H9 (cell line): ENCODE measurements at regions not wholly inside any gene's neighbourhood (a gene's known extent, or its start where the extent isn't known, plus 50 kb on each side); places are given as distances from the start of the nearest gene placed in this dataset.

Experiments
- DNase-seq: peaks from one replicate; pipeline ENCODE4 v3.0.0-alpha.2; 2017
- H2AFZ ChIP-seq: one replicate; pipeline ENCODE4 v1.6.1; 2013; ENCODE audit warnings: mild to moderate bottlenecking, low read length, control low read depth, moderate library complexity
- H2AK5ac ChIP-seq: 2 replicates; pipeline ENCODE4 v1.6.1; 2013; ENCODE audit warnings: low read length, control low read depth, mixed read lengths; ENCODE audit not compliant: insufficient read length
- H2BK120ac ChIP-seq: one replicate; pipeline ENCODE4 v1.6.1; 2013; ENCODE audit warnings: low read depth, mild to moderate bottlenecking, low read length, control low read depth, inconsistent platforms; ENCODE audit not compliant: poor library complexity, severe bottlenecking
- H2BK12ac ChIP-seq: 2 replicates; pipeline ENCODE4 v1.6.1; 2013; ENCODE audit warnings: low read length, control low read depth, mixed read lengths, low read depth; ENCODE audit not compliant: insufficient read length
- H2BK15ac ChIP-seq: 2 replicates; pipeline ENCODE4 v1.6.1; 2013; ENCODE audit warnings: low read depth, low read length, control low read depth
- H2BK20ac ChIP-seq: one replicate; pipeline ENCODE4 v1.6.1; 2013; ENCODE audit warnings: low read depth, mild to moderate bottlenecking, low read length, control low read depth, inconsistent platforms; ENCODE audit not compliant: poor library complexity, severe bottlenecking
- H2BK5ac ChIP-seq: 2 replicates; pipeline ENCODE4 v1.6.1; 2013; ENCODE audit warnings: low read length, control low read depth, mixed read lengths; ENCODE audit not compliant: insufficient read length
- H3K14ac ChIP-seq: 2 replicates; pipeline ENCODE4 v1.6.1; 2013; ENCODE audit warnings: low read length, control low read depth; ENCODE audit not compliant: insufficient read depth
- H3K18ac ChIP-seq: 2 replicates; pipeline ENCODE4 v1.6.1; 2013; ENCODE audit warnings: low read depth, mild to moderate bottlenecking, mixed read lengths, low read length, control low read depth; ENCODE audit not compliant: insufficient read length
- H3K23ac ChIP-seq: 2 replicates; pipeline ENCODE4 v1.6.1; 2013; ENCODE audit warnings: low read length, control low read depth, mixed read lengths, low read depth; ENCODE audit not compliant: insufficient read length
- H3K23me2 ChIP-seq: 2 replicates; pipeline ENCODE4 v1.6.1; 2013; ENCODE audit warnings: low read depth, mild to moderate bottlenecking, mixed read lengths, low read length, control low read depth; ENCODE audit not compliant: insufficient read length, poor library complexity, severe bottlenecking
- H3K27ac ChIP-seq: 2 replicates; pipeline ENCODE4 v1.5.1; 2013; ENCODE audit warnings: low read length, control low read depth, mixed read lengths, low read depth; ENCODE audit not compliant: insufficient read length
- H3K27me3 ChIP-seq: 2 replicates; pipeline ENCODE4 v1.6.1; 2013; ENCODE audit warnings: low read length, control low read depth, inconsistent platforms; ENCODE audit not compliant: insufficient read depth
- H3K4ac ChIP-seq: 2 replicates; pipeline ENCODE4 v1.6.1; 2013; ENCODE audit warnings: low read depth, mild to moderate bottlenecking, control low read depth, inconsistent platforms, low read length, moderate library complexity
- H3K4me1 ChIP-seq: 2 replicates; pipeline ENCODE4 v1.6.1; 2013; ENCODE audit warnings: low read length, control low read depth, inconsistent platforms; ENCODE audit not compliant: insufficient read depth
- H3K4me2 ChIP-seq: 2 replicates; pipeline ENCODE4 v1.6.1; 2013; ENCODE audit warnings: low read length, control low read depth, mixed read lengths; ENCODE audit not compliant: insufficient read length, insufficient read depth
- H3K56ac ChIP-seq: 2 replicates; pipeline ENCODE4 v1.6.1; 2013; ENCODE audit warnings: low read depth, mild to moderate bottlenecking, mixed read lengths, low read length, control low read depth; ENCODE audit not compliant: insufficient read length
- H3K79me1 ChIP-seq: 2 replicates; pipeline ENCODE4 v1.6.1; 2013; ENCODE audit warnings: low read depth, mild to moderate bottlenecking, moderate library complexity, low read length, control low read depth, inconsistent platforms; ENCODE audit not compliant: insufficient read depth, poor library complexity, severe bottlenecking
- H3K79me2 ChIP-seq: 2 replicates; pipeline ENCODE4 v1.6.1; 2013; ENCODE audit warnings: low read length, control low read depth, inconsistent platforms; ENCODE audit not compliant: insufficient read depth
- H3K9ac ChIP-seq: 2 replicates; pipeline ENCODE4 v1.6.1; 2013; ENCODE audit warnings: low read length, control low read depth, mixed read lengths; ENCODE audit not compliant: insufficient read length; ENCODE audit errors: extremely low read depth
- H3K9me3 ChIP-seq: one replicate; pipeline ENCODE4 v1.6.1; 2013; ENCODE audit warnings: low read depth, low read length, inconsistent platforms; ENCODE audit not compliant: control insufficient read depth
- H3T11ph ChIP-seq: one replicate; pipeline ENCODE4 v1.6.1; 2013; ENCODE audit warnings: mild to moderate bottlenecking, low read length, control low read depth, inconsistent platforms
- H4K20me1 ChIP-seq: one replicate; pipeline ENCODE4 v1.6.1; 2013; ENCODE audit not compliant: control insufficient read depth, insufficient read length, insufficient read depth
- H4K5ac ChIP-seq: 2 replicates; pipeline ENCODE4 v1.6.1; 2013; ENCODE audit warnings: low read depth, mild to moderate bottlenecking, mixed read lengths, low read length, control low read depth; ENCODE audit not compliant: insufficient read length
- H4K8ac ChIP-seq: replicated peaks from 2 replicates; pipeline ENCODE4 v1.6.1; 2013; ENCODE audit warnings: low read length, control low read depth, mixed read lengths, low read depth; ENCODE audit not compliant: insufficient read length
- H4K91ac ChIP-seq: 2 replicates; pipeline ENCODE4 v1.6.1; 2013; ENCODE audit warnings: low read depth, mild to moderate bottlenecking, moderate library complexity, mixed read lengths, low read length, control low read depth; ENCODE audit not compliant: insufficient read length
- H3K27ac Mint-ChIP-seq, 3 experiments: 2 replicates in 2 of 3; 3 replicates in 1 of 3; pipeline ENCODE4 v1.8.0; 2020 to 2021; ENCODE audit warnings: mixed read lengths in 3 of 3, mild to moderate bottlenecking in 1 of 3, moderate library complexity in 1 of 3
- H3K27me3 Mint-ChIP-seq: 2 replicates; pipeline ENCODE4 v1.8.0; 2021; ENCODE audit warnings: low read depth, mild to moderate bottlenecking, moderate library complexity, mixed read lengths
- H3K36me3 Mint-ChIP-seq, 3 experiments: 2 replicates in 2 of 3; 3 replicates in 1 of 3; pipeline ENCODE4 v1.8.0; 2020 to 2021; ENCODE audit warnings: low read depth in 3 of 3, mixed read lengths in 3 of 3; ENCODE audit not compliant: insufficient read depth in 1 of 3
- H3K4me1 Mint-ChIP-seq, 2 experiments: 2 replicates each; pipeline ENCODE4 v1.8.0; 2020; ENCODE audit warnings: mixed read lengths in 2 of 2
- H3K4me3 Mint-ChIP-seq, 2 experiments: 2 replicates in 1 of 2; 3 replicates in 1 of 2; pipeline ENCODE4 v1.8.0; 2020 to 2021; ENCODE audit warnings: mild to moderate bottlenecking in 2 of 2, mixed read lengths in 2 of 2, moderate library complexity in 1 of 2
- H3K9me3 Mint-ChIP-seq, 2 experiments: 2 replicates in 1 of 2; 3 replicates in 1 of 2; pipeline ENCODE4 v1.8.0; 2020; ENCODE audit warnings: mild to moderate bottlenecking in 2 of 2, mixed read lengths in 2 of 2, moderate library complexity in 1 of 2
- CTCF ChIP-seq: fragments of 200-600 bp; sonication (generic); conservative IDR thresholded peaks from 3 replicates; pipeline ENCODE4 v1.8.0; 2021; ENCODE audit warnings: antibody characterized with exemption, mild to moderate bottlenecking

DNA sequence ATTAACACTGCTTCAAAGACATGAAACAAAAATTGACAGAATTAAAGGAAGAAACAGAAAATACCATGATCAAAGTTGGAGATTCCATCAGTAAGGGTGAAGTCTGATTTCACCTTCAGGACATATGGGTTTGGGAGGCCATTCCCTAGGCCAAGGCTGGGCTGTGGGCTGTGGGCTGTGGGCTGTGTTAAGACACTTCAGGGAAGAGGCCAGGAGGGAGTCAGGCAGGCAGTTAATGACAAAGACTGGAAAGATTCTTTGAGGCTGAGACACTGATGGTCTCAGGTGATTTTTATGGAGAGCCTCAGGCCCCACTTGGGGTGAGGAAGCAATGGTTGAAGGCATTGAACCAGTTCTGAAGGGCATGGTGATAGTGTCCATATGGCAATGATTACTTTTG, 57.5 kb downstream of the MAGEF1 start:
- Histone ChIP-seq H3K4ac (no peak overlapping the region), H3K56ac (no peak overlapping the region), H3K4me2 (no peak overlapping the region), H4K5ac (no peak overlapping the region), H3K79me1 (no peaks in the 10 kb centered on the region), H3K27ac (no peak overlapping the region), H2BK120ac (no peak overlapping the region), H4K20me1 (no peaks in the 10 kb centered on the region), H2AFZ (no peak overlapping the region), H3K14ac (no peak overlapping the region), H2AK5ac (no peak overlapping the region), H3K4me1 (peaks cover 7% of the 10 kb centered on the region; the same call in 1 of the 2 replicates), H3K23ac (no peak overlapping the region), H2BK20ac (no peak overlapping the region), H2BK12ac (no peak overlapping the region), H3K79me2 (no peaks in the 10 kb centered on the region), H4K91ac (no peak overlapping the region), H2BK15ac (no peak overlapping the region), H3K23me2 (no peaks in the 10 kb centered on the region), H2BK5ac (no peak overlapping the region), H3K9ac (no peak overlapping the region), H3K9me3 (no peaks in the 10 kb centered on the region), H3K27me3 (no peaks in the 10 kb centered on the region), H3K18ac (no peak overlapping the region), H3T11ph (no peak overlapping the region), H4K8ac (no peak overlapping the region)
- H3K9me3 Mint-ChIP-seq, result peaks cover 2 to 4% of the 10 kb centered on the region in 2 experiments; a peak in 2 of 5 replicates
- DNase-seq, result no peak
- peaks cover 2% of the 10 kb centered on the region for H3K27me3 Mint-ChIP-seq
- TF ChIP-seq CTCF, result no peak
- H3K36me3 Mint-ChIP-seq, result peaks cover 0 to 2% (median 0%) of the 10 kb centered on the region in 3 experiments; a peak in 1 of 7 replicates
- H3K27ac Mint-ChIP-seq, result no peak overlapping the region; a peak in 1 of 7 replicates
- peaks cover 32 to 34% of the 10 kb centered on the region in 2 experiments for H3K4me1 Mint-ChIP-seq
- H3K4me3 Mint-ChIP-seq, result no peak overlapping the region
